ENCODE measurements at regions not wholly inside any gene's neighbourhood (a gene's known extent, or its start where the extent isn't known, plus 50 kb on each side); places are given as distances from the start of the nearest gene placed in this dataset.

GRCh38 chr9:134496413-134497282 lies 145.0 kb upstream of the COL5A1 start:
- TF ChIP-seq PRDM10 (IDR thresholded peaks at IDR 0.05; ENCODE audit: partially characterized antibody): peak; percentile 84
- TF ChIP-seq ETS1 (conservative IDR thresholded peaks at IDR 0.05; ENCODE audit: control insufficient read depth, low read depth, low read length): no peak
- H3K27me3 ChIP-seq (ENCODE audit: control insufficient read depth in 2 of 2, insufficient read depth in 2 of 2, low read length in 2 of 2): peaks cover 25 to 59% of the 10 kb centered on the region in 2 experiments
- H3K27ac ChIP-seq (ENCODE audit: extremely low read depth, low read depth, low read length): no peak overlapping the region
- BruUV-seq (replicated peaks): no TSS peak
- ChIA-PET CTCF (ENCODE audit: low intra/inter-chr PET ratio) (no interaction called here), POLR2A (no interaction called here)
- H3K9ac ChIP-seq (ENCODE audit: insufficient read depth in 1 of 2, low read depth in 2 of 2, low read length in 2 of 2): no peak overlapping the region
- no peak for FAIRE-seq
- H3K79me2 ChIP-seq (ENCODE audit: control insufficient read depth, insufficient read depth, low read length): no peaks in the 10 kb centered on the region
- WGBS (ENCODE audit: insufficient coverage, low coverage, missing lambda C conversion rate): 1% methylated on average over 29 of the region's 29 CpGs
- no peak for DNase-seq (ENCODE audit: extremely low read depth in 1 of 4, low spot score in 3 of 4)
- H3K36me3 ChIP-seq (ENCODE audit: control insufficient read depth, insufficient read depth, low read length): no peaks in the 10 kb centered on the region
- no peak for ATAC-seq
- intact Hi-C loops (cut with micrococcal nuclease): no loop called here
- no peak overlapping the region for H3K4me3 ChIP-seq
- H4K20me1 ChIP-seq (replicated peaks; ENCODE audit: control insufficient read depth, insufficient read depth, low read length): no peaks in the 10 kb centered on the region; the same call in 1 of the 2 replicates
- no peaks in the 10 kb centered on the region for H3K4me1 ChIP-seq (replicated peaks in 1 of 2; ENCODE audit: control insufficient read depth in 2 of 2, insufficient read depth in 2 of 2, low read length in 2 of 2)
- no peak overlapping the region for H3K4me2 ChIP-seq (ENCODE audit: insufficient read depth, low read length)
- in situ Hi-C loops (cut with MboI): no loop called here
- H3K9me3 ChIP-seq (replicated peaks; ENCODE audit: control insufficient read depth, insufficient read depth, low read depth, low read length): no peaks in the 10 kb centered on the region
- no peak overlapping the region for H2AFZ ChIP-seq (ENCODE audit: low read depth, low read length)
- no peaks in the 10 kb centered on the region for H3K9me1 ChIP-seq (ENCODE audit: control insufficient read depth, insufficient read depth, low read length)
